Smooth muscle cell (in vitro differentiated cells): ENCODE measurements at regions not wholly inside any gene's neighbourhood (a gene's known extent, or its start where the extent isn't known, plus 50 kb on each side); places are given as distances from the start of the nearest gene placed in this dataset.

ENCODE experiments used
- DNase-seq: peaks from one replicate; lab custom pipeline; 2025; ENCODE audit not compliant: unreplicated experiment; lab: John Stamatoyannopoulos, UW
- H2AFZ ChIP-seq: fragments of 200-600 bp; sonication (generic); 2 replicates; pipeline ENCODE4 v1.6.0; 2016; ENCODE audit warnings: antibody characterized with exemption, low read depth, mild to moderate bottlenecking
- H3F3A ChIP-seq: fragments of 200-600 bp; sonication (generic); 2 replicates; pipeline ENCODE4 v1.6.0; 2017; ENCODE audit warnings: antibody characterized with exemption, low read depth
- H3K27ac ChIP-seq: fragments of 200-600 bp; sonication (generic); 2 replicates; pipeline ENCODE4 v1.5.1; 2016; ENCODE audit warnings: low read depth, mild to moderate bottlenecking
- H3K27me3 ChIP-seq: fragments of 200-600 bp; sonication (generic); 2 replicates; pipeline ENCODE4 v1.6.1; 2016; ENCODE audit warnings: low read depth, mild to moderate bottlenecking
- H3K36me3 ChIP-seq: fragments of 200-600 bp; sonication (generic); 2 replicates; pipeline ENCODE4 v1.5.1; 2016; ENCODE audit warnings: low read depth
- H3K4me1 ChIP-seq: fragments of 200-600 bp; sonication (generic); 2 replicates; pipeline ENCODE4 v1.5.1; 2016; ENCODE audit warnings: low read depth
- H3K4me2 ChIP-seq: fragments of 200-600 bp; sonication (generic); 2 replicates; pipeline ENCODE4 v1.6.0; 2016; ENCODE audit warnings: mild to moderate bottlenecking
- H3K4me3 ChIP-seq: fragments of 200-600 bp; sonication (generic); 2 replicates; pipeline ENCODE4 v1.5.1; 2016; ENCODE audit warnings: mild to moderate bottlenecking
- H3K79me2 ChIP-seq: fragments of 200-600 bp; sonication (generic); 2 replicates; pipeline ENCODE4 v1.6.0; 2016; ENCODE audit warnings: low read depth, mild to moderate bottlenecking
- H3K9ac ChIP-seq: fragments of 200-600 bp; sonication (generic); 2 replicates; pipeline ENCODE4 v1.6.0; 2016; ENCODE audit warnings: low read depth
- H3K9me3 ChIP-seq: fragments of 200-600 bp; sonication (generic); replicated peaks from 2 replicates; pipeline ENCODE4 v1.5.1; 2016; ENCODE audit warnings: low read depth
- H4K20me1 ChIP-seq: fragments of 200-600 bp; sonication (generic); 2 replicates; pipeline ENCODE4 v1.6.0; 2016; ENCODE audit warnings: low read depth
- WGBS: methylation state at CpG from one replicate; pipeline ENCODE4 v1.1.7; 2016; ENCODE audit warnings: low lambda C conversion rate; 5-methylcytosine and 5-hydroxymethylcytosine counted together
- TF ChIP-seq, protein P1 (sequence below): fragments of 200-600 bp; sonication (generic); IDR thresholded peaks from 2 replicates; pipeline ENCODE4 v1.5.1; 2017; ENCODE audit warnings: borderline replicate concordance, mild to moderate bottlenecking, antibody characterized with exemption; ENCODE audit not compliant: insufficient read depth, poor library complexity, severe bottlenecking

DNA sequence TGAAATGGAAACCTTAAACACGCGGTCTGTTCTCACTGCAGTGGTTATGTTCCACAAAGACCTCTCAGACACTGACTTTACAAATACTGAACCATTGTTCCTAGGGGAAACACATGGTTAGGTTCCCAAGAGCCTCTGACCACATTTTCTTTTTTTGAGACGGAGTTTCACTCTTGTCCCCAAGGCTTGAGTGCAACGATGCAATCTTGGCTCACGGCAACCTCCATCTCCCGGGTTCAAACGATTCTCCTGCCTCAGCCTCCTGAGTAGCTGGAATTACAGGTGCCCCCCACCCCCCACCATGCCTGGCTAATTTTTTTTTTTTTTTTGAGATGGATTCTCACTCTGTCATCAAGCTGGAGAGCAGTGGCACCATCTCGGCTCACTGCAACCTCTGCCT lies 179.7 kb downstream of the RBFOX3 start:
- Histone ChIP-seq H3F3A (no peaks in the 10 kb centered on the region), H2AFZ (no peak overlapping the region), H3K4me2 (no peak overlapping the region), H3K36me3 (no peaks in the 10 kb centered on the region), H3K4me3 (no peak overlapping the region), H3K27me3 (peaks cover 3% of the 10 kb centered on the region), H3K4me1 (no peaks in the 10 kb centered on the region), H3K9me3 (no peaks in the 10 kb centered on the region), H3K27ac (no peak overlapping the region), H4K20me1 (no peaks in the 10 kb centered on the region), H3K79me2 (no peaks in the 10 kb centered on the region), H3K9ac (no peak overlapping the region)
- WGBS = 91% methylated on average over 8 of the region's 8 CpGs
- no peak for DNase-seq
- TF ChIP-seq, protein P1, sequence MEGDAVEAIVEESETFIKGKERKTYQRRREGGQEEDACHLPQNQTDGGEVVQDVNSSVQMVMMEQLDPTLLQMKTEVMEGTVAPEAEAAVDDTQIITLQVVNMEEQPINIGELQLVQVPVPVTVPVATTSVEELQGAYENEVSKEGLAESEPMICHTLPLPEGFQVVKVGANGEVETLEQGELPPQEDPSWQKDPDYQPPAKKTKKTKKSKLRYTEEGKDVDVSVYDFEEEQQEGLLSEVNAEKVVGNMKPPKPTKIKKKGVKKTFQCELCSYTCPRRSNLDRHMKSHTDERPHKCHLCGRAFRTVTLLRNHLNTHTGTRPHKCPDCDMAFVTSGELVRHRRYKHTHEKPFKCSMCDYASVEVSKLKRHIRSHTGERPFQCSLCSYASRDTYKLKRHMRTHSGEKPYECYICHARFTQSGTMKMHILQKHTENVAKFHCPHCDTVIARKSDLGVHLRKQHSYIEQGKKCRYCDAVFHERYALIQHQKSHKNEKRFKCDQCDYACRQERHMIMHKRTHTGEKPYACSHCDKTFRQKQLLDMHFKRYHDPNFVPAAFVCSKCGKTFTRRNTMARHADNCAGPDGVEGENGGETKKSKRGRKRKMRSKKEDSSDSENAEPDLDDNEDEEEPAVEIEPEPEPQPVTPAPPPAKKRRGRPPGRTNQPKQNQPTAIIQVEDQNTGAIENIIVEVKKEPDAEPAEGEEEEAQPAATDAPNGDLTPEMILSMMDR = no peak

DNA sequence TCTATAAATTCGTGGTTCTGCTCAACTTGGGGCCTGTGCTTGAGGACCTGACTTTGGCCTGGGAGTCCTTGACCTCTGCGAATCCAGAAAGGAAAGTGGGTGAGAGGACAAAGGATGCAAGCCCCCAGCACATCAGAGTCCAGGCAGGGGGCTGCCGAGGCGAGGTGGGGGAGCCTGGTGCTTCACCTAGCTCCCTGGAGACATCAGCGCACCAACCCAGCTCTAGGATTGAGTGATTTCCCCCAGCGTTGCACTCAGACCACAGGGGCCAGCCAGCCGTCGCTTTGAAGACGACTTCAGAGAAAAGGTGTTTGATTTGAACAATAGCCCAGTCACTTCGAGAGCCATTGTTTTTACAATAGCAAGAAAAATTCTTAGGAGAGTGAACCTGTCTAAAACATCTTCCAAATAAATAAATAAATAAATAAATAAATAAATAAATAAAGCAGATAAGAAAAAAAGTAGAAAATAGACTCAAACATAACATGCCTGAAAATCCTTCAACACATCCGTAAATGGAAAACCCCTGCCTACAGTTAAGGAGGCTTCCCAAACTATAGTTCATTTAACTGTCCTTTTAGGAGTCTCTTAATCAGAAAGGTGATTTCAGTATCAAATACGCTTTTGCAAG lies 180.9 kb downstream of the RBFOX3 start:
- TF ChIP-seq, protein P1 = no peak
- H3K9ac ChIP-seq = no peak overlapping the region
- H3K36me3 ChIP-seq = no peaks in the 10 kb centered on the region
- H3K4me3 ChIP-seq = no peak overlapping the region
- H3K27me3 ChIP-seq = peaks cover 3% of the 10 kb centered on the region
- H3K27ac ChIP-seq = no peak overlapping the region
- no peaks in the 10 kb centered on the region for H3K4me1 ChIP-seq
- H3K4me2 ChIP-seq = no peak overlapping the region
- H2AFZ ChIP-seq = no peak overlapping the region
- no peaks in the 10 kb centered on the region for H3K79me2 ChIP-seq
- H4K20me1 ChIP-seq = no peaks in the 10 kb centered on the region
- no peaks in the 10 kb centered on the region for H3F3A ChIP-seq
- 86% methylated on average over 12 of the region's 12 CpGs for WGBS
- no peak for DNase-seq
- H3K9me3 ChIP-seq = no peaks in the 10 kb centered on the region

DNA sequence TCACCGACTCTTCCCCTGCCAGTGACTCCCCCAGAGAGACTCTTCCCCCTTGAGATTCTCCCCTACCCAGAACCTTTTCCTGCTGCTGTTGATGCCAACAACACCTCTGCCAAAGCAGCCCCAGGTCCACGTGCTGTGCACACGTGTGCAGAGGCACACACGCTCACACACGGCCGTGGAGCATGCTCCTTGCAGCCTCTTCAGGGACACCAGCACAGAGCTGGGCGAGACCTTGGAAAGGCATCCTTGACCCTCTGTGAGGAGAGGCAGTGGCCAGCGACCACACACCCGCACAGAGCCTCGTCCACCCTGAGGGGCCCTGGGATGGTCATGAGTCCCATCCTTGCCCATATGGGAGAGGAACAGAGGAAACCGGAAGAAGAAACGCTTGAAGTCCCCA lies 181.9 kb downstream of the RBFOX3 start:
- Histone ChIP-seq H3K79me2 (no peaks in the 10 kb centered on the region), H3K4me1 (no peaks in the 10 kb centered on the region), H4K20me1 (no peaks in the 10 kb centered on the region), H3K4me3 (no peak overlapping the region), H3K27me3 (no peaks in the 10 kb centered on the region), H3K9me3 (no peaks in the 10 kb centered on the region), H3K4me2 (no peak overlapping the region), H3F3A (no peaks in the 10 kb centered on the region), H3K36me3 (no peaks in the 10 kb centered on the region), H3K9ac (no peak overlapping the region), H2AFZ (no peak overlapping the region), H3K27ac (no peak overlapping the region)
- WGBS = 89% methylated on average over 12 of the region's 12 CpGs
- TF ChIP-seq, protein P1 = no peak
- DNase-seq = no peak
